Calu3 (cell line): ENCODE measurements at regions not wholly inside any gene's neighbourhood (a gene's known extent, or its start where the extent isn't known, plus 50 kb on each side); places are given as distances from the start of the nearest gene placed in this dataset.

Experiments used
- BruUV-seq: library from RNA; stranded (reverse); fragments of 400-500 nt; replicated peaks from 2 replicates; lab custom pipeline; 2021; lab: Mats Ljungman, UMichigan
- CTCF ChIA-PET: fragments of 300-600 bp; sonication (Branson Sonifier 250); formaldehyde crosslinking; loops from one replicate; lab custom pipeline; 2022; ENCODE audit warnings: antibody characterized with exemption; lab: Charles Lee
- DNase-seq: peaks from one replicate; pipeline ENCODE4 v3.0.0; 2022
- H3K27ac Mint-ChIP-seq: one replicate; pipeline ENCODE4 v1.8.0; 2022; ENCODE audit warnings: mixed read lengths; ENCODE audit not compliant: unreplicated experiment
- H3K27me3 Mint-ChIP-seq: one replicate; pipeline ENCODE4 v1.8.0; 2022; ENCODE audit warnings: mixed read lengths; ENCODE audit not compliant: unreplicated experiment
- H3K36me3 Mint-ChIP-seq: one replicate; pipeline ENCODE4 v1.8.0; 2022; ENCODE audit warnings: mild to moderate bottlenecking, moderate library complexity, mixed read lengths; ENCODE audit not compliant: insufficient read depth, unreplicated experiment
- H3K4me1 Mint-ChIP-seq: one replicate; pipeline ENCODE4 v1.8.0; 2022; ENCODE audit warnings: mild to moderate bottlenecking, low read depth, mixed read lengths; ENCODE audit not compliant: unreplicated experiment
- H3K4me3 Mint-ChIP-seq: one replicate; pipeline ENCODE4 v1.8.0; 2022; ENCODE audit warnings: mild to moderate bottlenecking, low read depth, moderate library complexity, mixed read lengths; ENCODE audit not compliant: unreplicated experiment
- H3K9me3 Mint-ChIP-seq: one replicate; pipeline ENCODE4 v1.8.0; 2022; ENCODE audit warnings: low read depth, mixed read lengths; ENCODE audit not compliant: unreplicated experiment
- intact Hi-C: fragments of 100-400 bp; cut with micrococcal nuclease; formaldehyde crosslinking; loops from one replicate; pipeline ENCODE4 v1.10.0; 2022; ENCODE audit not compliant: unreplicated experiment
- TF ChIP-seq, protein P1 (sequence below): fragments of 200-600 bp; IDR thresholded peaks from one replicate; pipeline ENCODE4 v1.8.0; 2022; ENCODE audit warnings: antibody characterized with exemption; ENCODE audit not compliant: unreplicated experiment

DNA sequence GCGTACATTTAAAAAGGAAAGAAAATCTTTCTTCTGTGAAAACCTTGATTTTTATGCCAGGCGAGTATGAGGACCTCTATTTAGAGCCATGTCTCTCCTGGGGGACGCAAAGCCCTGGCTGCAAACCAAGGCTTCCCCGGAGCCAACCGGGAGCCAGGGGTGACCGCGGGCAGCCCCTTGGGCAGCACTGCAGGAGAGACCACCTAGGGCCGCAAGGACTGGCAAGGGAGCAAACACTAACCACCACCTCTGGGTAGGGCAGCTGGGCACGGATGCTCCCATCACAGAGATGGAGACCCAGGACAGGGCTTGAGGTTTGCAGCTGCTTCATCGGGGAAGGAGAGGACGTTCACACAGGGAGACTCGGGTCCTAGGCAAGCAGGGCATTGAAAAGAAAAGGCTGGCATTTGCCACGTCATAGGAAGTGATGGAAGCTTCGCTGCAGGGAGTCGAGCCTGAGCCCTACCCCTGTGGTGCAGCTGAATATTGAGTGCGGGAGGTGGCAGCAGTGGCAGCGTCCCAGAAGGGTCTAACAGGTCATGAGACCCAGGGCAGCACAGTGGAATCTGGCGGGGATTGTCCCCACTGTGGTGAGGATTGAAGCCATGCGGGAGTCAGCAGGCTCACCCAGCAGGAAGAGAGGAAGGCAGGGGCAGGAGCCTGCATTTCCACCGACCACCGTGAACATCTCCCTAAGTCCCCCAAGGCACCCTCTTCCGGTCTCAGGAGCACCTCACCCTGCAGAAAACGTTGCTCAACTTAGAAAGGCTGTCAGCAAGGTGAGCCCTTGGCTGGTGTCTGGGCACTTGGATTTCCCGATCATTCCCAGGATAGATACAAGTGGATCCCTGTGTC is 156.2 kb upstream of the CST7 start:
- H3K4me1 Mint-ChIP-seq, result no peaks in the 10 kb centered on the region
- no peaks in the 10 kb centered on the region for H3K36me3 Mint-ChIP-seq
- CTCF ChIA-PET, result no interaction called here
- peaks cover 21% of the 10 kb centered on the region for H3K27me3 Mint-ChIP-seq
- H3K27ac Mint-ChIP-seq, result no peak overlapping the region
- intact Hi-C loops, result no loop called here
- no peak overlapping the region for H3K4me3 Mint-ChIP-seq
- DNase-seq, result no peak
- TF ChIP-seq, protein P1, sequence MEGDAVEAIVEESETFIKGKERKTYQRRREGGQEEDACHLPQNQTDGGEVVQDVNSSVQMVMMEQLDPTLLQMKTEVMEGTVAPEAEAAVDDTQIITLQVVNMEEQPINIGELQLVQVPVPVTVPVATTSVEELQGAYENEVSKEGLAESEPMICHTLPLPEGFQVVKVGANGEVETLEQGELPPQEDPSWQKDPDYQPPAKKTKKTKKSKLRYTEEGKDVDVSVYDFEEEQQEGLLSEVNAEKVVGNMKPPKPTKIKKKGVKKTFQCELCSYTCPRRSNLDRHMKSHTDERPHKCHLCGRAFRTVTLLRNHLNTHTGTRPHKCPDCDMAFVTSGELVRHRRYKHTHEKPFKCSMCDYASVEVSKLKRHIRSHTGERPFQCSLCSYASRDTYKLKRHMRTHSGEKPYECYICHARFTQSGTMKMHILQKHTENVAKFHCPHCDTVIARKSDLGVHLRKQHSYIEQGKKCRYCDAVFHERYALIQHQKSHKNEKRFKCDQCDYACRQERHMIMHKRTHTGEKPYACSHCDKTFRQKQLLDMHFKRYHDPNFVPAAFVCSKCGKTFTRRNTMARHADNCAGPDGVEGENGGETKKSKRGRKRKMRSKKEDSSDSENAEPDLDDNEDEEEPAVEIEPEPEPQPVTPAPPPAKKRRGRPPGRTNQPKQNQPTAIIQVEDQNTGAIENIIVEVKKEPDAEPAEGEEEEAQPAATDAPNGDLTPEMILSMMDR, result no peak
- no TSS peak for BruUV-seq
- no peaks in the 10 kb centered on the region for H3K9me3 Mint-ChIP-seq

DNA sequence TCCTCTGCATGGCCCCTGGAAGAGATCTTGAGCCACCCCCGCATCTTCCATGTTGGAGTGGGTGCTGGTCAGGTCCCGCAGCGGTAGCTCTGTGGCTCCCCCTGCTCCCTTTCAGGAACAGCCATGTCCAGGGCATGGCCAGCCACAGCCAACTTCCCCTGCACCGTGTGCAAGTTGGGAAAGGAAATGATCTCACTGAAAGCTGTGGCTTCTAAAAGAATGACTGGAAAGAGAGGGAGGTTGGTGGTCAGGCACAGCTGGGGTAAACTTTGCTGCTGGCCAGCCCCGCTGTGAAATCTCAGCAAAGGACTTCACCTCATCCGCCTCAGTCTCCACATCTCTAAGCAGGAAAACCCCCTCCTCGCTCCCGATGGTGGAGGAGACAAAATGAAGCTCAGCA is 153.6 kb upstream of the CST7 start:
- Mint-ChIP-seq H3K27me3 (peaks cover 20% of the 10 kb centered on the region), H3K27ac (no peak overlapping the region), H3K4me3 (no peak overlapping the region), H3K9me3 (no peaks in the 10 kb centered on the region), H3K4me1 (no peaks in the 10 kb centered on the region), H3K36me3 (no peaks in the 10 kb centered on the region)
- intact Hi-C loops, result no loop called here
- CTCF ChIA-PET, result no interaction called here
- no peak for DNase-seq
- TF ChIP-seq, protein P1, result no peak
- no TSS peak for BruUV-seq

- intact Hi-C loops, result no loop called here
- Mint-ChIP-seq H3K9me3 (no peaks in the 10 kb centered on the region), H3K27ac (no peak overlapping the region), H3K36me3 (no peaks in the 10 kb centered on the region), H3K4me1 (no peaks in the 10 kb centered on the region), H3K27me3 (peaks cover 20% of the 10 kb centered on the region), H3K4me3 (no peak overlapping the region)
- no TSS peak for BruUV-seq
- DNase-seq, result no peak
- TF ChIP-seq, protein P1, result no peak
- CTCF ChIA-PET, result no interaction called here
Measured at GRCh38 chr20:24796236-24796635, 152.8 kb upstream of the CST7 start.

DNA sequence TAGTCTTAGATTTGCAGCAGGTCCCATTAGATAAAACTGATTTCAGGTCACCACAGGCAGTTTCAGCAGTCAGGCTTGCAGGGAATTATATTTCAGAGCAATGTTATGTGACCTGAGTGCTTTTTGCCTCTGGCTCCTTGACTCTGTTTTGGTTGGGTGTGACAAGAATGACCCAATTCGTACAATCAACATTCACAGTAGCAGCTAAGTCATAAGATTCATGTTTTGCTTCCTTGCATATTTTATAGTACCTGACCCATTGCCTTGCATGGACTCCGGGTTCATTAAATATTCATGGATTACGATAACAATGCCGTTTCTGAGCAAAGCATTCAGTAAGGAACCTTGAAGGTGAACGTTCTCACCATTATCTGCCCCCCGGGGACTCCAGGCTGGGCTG is 152.0 kb upstream of the CST7 start:
- no peak overlapping the region for H3K4me3 Mint-ChIP-seq
- DNase-seq, result no peak
- no TSS peak for BruUV-seq
- H3K36me3 Mint-ChIP-seq, result no peaks in the 10 kb centered on the region
- H3K27me3 Mint-ChIP-seq, result peaks cover 20% of the 10 kb centered on the region
- H3K27ac Mint-ChIP-seq, result no peak overlapping the region
- CTCF ChIA-PET, result no interaction called here
- no peaks in the 10 kb centered on the region for H3K9me3 Mint-ChIP-seq
- TF ChIP-seq, protein P1, result no peak
- no peaks in the 10 kb centered on the region for H3K4me1 Mint-ChIP-seq
- intact Hi-C loops, result no loop called here
